Hematopoietic multipotent progenitor cell treated with erythropoietin and hydrocortisone succinate and interleukin-3 and kit ligand, for 6 days (in vitro differentiated cells): ENCODE measurements at regions not wholly inside any gene's neighbourhood (a gene's known extent, or its start where the extent isn't known, plus 50 kb on each side); places are given as distances from the start of the nearest gene placed in this dataset.

Experiments
- DNase-seq: peaks from one replicate; pipeline ENCODE4 v3.0.0-alpha.2; 2015

DNA sequence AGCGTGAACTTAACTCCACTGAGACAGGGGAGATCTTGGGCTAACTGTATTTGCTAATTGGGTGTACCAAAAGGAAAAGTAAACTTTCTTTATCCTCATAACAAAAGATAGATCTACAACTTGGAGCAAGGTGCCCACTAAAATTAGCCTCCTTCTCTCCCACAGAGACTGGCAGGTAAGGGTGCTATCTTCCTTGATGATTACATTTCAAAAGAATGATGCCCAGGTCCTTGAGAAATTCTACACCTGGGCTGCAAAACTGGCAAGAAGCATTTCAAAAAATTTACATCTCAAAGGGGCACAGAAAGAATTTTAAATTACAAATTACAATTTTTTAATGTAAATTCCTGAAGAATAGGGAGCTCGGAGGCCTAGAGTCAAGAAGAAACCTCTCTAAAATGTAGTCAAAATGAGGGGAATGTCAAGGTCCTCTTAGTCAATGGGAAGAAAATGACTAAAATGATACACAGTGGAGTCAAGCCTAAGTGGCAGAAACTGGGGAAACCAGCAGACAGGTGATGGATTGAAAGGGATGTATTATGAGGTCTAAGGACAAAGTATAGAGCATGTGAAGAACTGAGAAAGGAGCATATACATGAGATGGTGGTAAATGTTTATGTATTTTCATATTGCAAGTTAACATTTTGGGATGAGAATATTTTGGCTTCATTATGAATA, 348.3 kb upstream of the TUSC1 start:
- no peak for DNase-seq

DNA sequence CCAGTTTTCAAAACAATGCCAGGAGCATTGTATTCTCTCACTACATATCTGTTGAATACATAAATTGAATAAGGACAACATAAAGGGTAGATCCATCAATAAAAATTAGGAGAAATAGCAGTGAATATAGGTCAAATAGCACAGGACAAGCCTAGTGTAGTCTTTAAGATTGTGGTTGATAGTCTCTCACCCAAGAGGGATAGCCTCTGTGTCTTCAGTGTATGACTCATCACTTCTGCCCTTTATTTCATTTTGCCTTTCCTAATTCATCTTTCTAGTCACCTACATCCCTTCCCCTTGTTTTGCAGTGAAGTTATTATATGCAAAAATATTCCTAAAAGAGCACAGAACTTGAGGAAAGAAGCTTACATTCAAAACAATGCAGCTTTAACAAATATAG, 335.0 kb upstream of the TUSC1 start:
- DNase-seq, result no peak

GRCh38 chr9:26012797-26013196, 334.6 kb upstream of the TUSC1 start:
- no peak for DNase-seq

DNA sequence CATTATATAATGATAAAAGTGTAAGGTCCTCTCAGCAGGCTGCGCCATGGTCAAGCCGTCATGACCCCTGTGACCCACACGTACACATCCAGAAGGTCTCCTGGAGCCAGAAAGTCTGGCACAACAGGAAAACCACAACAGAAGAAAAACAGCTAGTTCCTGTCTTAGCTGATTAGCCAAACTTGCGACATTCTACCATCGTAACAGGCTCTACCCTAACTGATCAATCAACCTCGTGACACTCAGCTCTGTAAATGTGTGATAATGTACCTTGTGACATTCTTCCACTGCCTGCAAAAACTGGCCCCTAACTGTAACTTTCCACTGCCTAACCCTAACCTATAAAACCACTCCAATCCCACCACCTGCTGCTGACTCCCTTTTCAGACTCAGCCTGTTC, 316.4 kb upstream of the TUSC1 start:
- peak; percentile 33 for DNase-seq

GRCh38 chr9:25990376-25990775, 312.1 kb upstream of the TUSC1 start:
- DNase-seq, result no peak

DNA sequence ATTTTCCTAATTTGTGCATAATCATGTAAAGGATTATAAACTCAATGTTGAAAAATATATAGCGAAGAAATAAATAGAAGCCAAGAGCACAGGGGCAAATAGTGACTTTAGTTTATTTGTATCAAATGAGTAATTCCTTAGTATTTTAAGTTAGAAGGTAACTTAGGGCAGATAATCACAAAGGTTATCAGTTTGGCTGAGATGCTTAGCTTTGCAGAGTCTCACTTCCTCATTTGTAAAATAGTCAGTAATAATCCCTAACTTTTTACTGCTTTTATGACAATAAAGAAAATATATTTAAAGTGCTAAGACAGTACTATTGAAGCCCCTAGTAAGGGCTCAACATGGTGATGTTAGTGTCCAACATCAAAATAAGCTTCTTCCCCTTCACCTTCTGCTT, 297.4 kb upstream of the TUSC1 start:
- DNase-seq, result no peak

DNA sequence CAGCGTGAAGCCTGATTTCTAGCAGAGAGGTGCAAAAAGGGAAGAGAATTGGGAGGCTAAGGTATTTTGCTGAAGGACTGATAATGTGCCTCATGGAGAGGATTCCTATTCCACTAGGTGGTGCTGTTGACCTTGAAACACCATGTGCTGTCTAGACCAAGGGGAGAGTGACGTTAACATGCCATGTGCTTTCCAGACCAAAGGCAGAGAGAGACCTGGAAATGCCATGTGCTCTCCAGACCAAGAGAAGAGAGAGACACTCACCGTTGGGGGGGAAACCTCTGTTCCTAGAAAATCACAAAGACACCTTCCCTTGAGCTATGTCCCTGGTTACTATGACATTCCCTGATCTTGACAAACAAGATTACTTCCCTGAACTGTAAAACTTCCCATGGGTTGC, 286.0 kb upstream of the TUSC1 start:
- DNase-seq, result peak; percentile 81

DNA sequence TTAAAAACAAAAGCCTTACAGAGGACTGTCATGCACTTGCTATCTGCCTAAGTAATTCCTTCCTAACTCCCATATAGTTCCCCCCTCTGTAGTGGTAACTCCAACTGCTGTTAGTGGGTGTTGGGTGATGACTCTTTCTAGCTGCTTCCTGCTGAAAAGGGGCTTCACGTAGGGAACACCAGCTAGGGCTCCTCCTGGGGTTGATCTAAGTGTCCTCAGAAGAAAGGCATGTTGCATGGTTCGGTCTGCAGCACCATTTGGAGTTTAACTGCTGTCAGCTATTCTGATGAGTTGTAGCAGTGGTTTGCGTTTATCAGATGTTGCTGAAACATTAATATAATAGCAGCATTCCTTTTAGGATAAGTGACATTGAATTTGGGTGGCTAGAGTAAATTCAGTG, 281.9 kb upstream of the TUSC1 start:
- no peak for DNase-seq

GRCh38 chr9:25954209-25954608, 276.0 kb upstream of the TUSC1 start:
- no peak for DNase-seq

- DNase-seq, result no peak
Measured at GRCh38 chr9:25948182-25948581, 269.9 kb upstream of the TUSC1 start.

GRCh38 chr9:25939126-25939525, 260.9 kb upstream of the TUSC1 start:
- DNase-seq, result no peak

DNA sequence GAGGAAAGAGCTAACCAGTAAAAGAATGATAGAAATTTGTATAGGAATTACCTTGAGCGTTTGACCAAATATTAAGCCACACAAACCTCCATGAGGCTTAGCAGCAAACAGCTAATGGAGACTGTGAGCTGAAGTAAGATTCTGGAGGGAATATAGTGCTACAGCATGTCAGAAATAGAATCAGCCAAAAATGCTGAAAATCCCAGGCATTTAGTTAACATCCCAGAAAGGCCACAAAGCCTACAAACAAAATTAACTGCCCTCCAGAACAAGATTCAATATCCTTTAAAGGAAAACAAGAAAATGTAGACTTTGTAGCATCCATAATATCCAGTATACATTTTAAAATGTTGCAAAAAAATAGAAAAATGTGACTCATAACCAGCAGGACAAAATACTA, 257.8 kb upstream of the TUSC1 start:
- no peak for DNase-seq

DNA sequence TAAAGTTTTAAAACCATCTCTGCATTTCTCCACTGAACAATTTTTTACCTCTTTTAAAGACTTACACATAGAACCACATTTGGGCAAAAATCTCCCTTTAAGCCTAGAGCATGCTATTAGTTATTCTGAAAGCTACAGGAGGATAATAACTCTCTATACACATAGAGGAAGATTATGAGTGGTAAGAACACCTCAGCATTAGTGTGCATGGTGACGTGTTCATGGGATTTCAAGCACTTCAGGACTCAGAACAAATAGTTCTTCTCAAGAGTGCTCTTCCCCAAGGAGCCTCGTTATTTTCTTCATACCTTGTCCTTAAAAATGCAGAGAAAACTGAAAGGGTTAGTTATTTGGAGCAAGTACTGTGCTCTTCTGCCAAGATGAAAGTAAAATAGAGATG, 256.9 kb upstream of the TUSC1 start:
- DNase-seq, result no peak

DNA sequence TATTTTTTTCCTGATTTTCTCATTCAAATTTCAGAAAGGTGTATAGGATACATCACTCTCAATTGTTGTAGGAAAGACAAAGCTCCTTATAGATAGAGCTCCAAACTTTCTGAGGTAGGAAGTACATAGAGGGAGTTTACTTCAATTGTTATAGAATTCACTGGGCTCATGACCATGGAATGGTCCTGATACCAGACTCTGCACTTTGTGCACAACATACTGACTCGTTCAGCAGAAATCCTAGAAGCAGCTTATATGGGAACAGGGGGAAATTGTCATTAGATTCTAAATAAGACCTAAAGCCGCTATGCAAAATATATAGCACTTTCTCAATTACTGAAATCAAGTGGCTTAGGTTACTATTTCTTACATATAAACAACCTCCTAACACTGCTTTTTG, 240.5 kb upstream of the TUSC1 start:
- DNase-seq, result no peak

GRCh38 chr9:25917731-25918362, 239.6 kb upstream of the TUSC1 start:
- no peak for DNase-seq

GRCh38 chr9:25913806-25914205, 235.6 kb upstream of the TUSC1 start:
- no peak for DNase-seq

DNA sequence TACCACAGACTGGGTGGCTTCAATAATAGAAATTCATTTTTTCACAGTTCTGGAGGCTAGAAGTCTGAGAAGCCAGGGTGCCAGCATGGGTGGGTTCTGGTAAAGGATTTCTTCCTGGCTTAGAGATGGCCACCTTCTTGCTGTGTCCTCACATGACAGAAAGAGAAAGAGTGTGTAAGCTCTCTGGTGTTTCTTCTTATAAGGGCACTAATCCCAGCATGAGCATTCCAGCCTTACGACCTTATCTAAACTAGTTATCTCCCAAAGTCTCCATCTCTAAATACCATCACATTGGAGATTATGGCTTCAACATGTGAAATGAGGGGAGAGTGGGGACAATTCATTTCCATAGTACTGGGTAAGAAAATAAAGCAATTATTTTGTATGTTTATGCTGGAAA, 226.5 kb upstream of the TUSC1 start:
- no peak for DNase-seq

DNA sequence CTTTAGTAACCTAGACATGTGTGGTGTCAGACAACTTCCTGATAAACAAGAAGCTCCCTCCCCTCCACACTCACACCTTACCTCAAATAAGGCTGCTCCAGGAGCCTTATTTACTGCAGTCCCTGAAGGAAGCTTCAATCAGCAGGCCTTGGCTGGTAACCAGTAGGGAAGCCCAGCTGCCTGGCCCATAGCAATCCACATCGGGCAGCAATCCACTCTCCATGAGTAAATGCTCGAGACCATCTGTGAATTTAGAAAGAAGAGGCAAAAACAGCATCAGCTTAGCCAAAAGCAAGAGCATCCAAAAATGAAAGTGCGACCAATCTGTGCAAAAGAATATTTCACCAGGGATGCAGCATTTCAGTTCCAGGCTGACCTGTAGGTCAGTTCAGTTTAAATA, 213.3 kb upstream of the TUSC1 start:
- DNase-seq, result no peak

- DNase-seq, result no peak
Measured at GRCh38 chr9:25889661-25890060, 211.4 kb upstream of the TUSC1 start.

GRCh38 chr9:25876248-25876647, 198.0 kb upstream of the TUSC1 start:
- DNase-seq, result no peak

DNA sequence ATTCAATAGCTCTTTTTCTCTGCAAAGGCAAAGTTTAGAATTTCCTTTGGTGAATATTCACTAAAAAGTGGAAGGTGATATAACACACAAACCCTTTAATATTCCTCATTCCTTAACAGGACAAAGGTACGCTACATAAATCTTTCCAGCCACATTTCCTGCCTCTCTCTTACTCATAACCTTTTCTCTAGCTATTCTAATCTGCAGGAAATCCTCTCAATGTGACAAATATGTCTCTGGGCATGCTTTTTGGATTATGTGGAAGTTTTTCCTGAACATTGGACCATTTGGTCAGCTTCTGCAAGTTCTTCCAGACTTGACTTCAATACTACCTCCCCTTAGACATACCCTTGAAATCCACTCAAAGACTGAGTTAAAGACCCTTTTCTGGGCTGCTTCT, 186.3 kb upstream of the TUSC1 start:
- no peak for DNase-seq

DNA sequence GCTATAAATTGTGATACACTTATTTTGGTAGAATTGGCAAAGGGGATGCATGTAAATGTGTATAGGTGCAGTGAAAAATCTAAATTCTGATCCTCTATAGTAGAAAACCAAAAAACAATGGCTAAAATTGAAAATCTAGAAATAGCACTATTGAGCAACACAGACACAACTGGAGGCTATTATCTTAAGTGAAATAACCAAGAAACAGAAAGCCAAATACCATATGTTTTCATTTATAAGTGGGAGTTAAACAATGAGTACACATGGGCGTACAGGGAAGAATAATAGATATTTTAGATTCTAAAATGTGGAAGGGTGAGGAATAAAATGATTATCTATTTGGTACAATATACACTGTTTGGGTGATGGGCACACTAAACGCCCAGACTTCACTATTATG, 183.2 kb upstream of the TUSC1 start:
- no peak for DNase-seq

- DNase-seq, result no peak
Measured at GRCh38 chr9:25857147-25857546, 178.9 kb upstream of the TUSC1 start.

- no peak for DNase-seq
Measured at GRCh38 chr9:25850803-25851202, 172.6 kb upstream of the TUSC1 start.

GRCh38 chr9:25845867-25846266, 167.6 kb upstream of the TUSC1 start:
- DNase-seq, result no peak
